HCT116 (cell line): ENCODE measurements at regions not wholly inside any gene's neighbourhood (a gene's known extent, or its start where the extent isn't known, plus 50 kb on each side); places are given as distances from the start of the nearest gene placed in this dataset.

Source experiments
- ATAC-seq: fragments of 200-7000 bp; cut with Tn5 transposase; 2 replicates; pipeline ENCODE4 v1.9.1; 2020; ENCODE audit warnings: mild to moderate bottlenecking, moderate library complexity
- BruUV-seq: library from RNA; stranded (reverse); fragments of 400-500 nt; replicated peaks from 2 replicates; lab custom pipeline; 2021; lab: Mats Ljungman, UMichigan
- CTCF ChIA-PET: fragments of 300-600 bp; sonication (Branson Sonifier 250); formaldehyde crosslinking; loops from one replicate; lab custom pipeline; 2021; ENCODE audit warnings: antibody characterized with exemption; lab: Charles Lee
- POLR2A ChIA-PET: fragments of 300-600, 350-600 bp; sonication (Branson Sonifier 250); formaldehyde crosslinking; loops from one replicate; lab custom pipeline; 2021; ENCODE audit warnings: antibody characterized with exemption; lab: Charles Lee
- RAD21 ChIA-PET, 2 experiments: fragments of 300-600 bp; sonication (Branson Sonifier 250); formaldehyde crosslinking; loops; one replicate each; lab custom pipeline; 2023; ENCODE audit warnings: low total read pairs in 2 of 2; ENCODE audit not compliant: uncharacterized antibody in 2 of 2, unreplicated experiment in 2 of 2, low non-redundant PET in 1 of 2; lab: Charles Lee
- DNase-seq: peaks from one replicate; pipeline ENCODE4 v3.0.0-alpha.2; 2010; ENCODE audit warnings: low read depth, low spot score
- H2AFZ ChIP-seq: fragments of 200-600 bp; shearing (Covaris generic), sonication (generic); 2 replicates; pipeline ENCODE4 v1.6.1; 2017; ENCODE audit warnings: low read depth, mixed run types, mixed read lengths, antibody characterized with exemption, low read length; ENCODE audit not compliant: poor library complexity, severe bottlenecking
- H3K27ac ChIP-seq: 2 replicates; pipeline ENCODE4 v1.5.1; 2012; ENCODE audit warnings: low read depth, low read length
- H3K27me3 ChIP-seq: fragments of 200-600 bp; sonication (generic); 2 replicates; pipeline ENCODE4 v1.6.1; 2016; ENCODE audit warnings: mixed run types, low read length, mixed read lengths; ENCODE audit not compliant: insufficient read depth
- H3K36me3 ChIP-seq, 2 experiments: fragments of 200-500 bp in 1 of 2; fragments of 200-600 bp in 1 of 2; sonication (Bioruptor generic) in 1 of 2; sonication (generic) in 1 of 2; 2 replicates each; pipeline versions ENCODE4 v1.5.1 to v1.6.1; 2014 to 2016; ENCODE audit warnings: low read length in 2 of 2, inconsistent platforms in 1 of 2, mixed read lengths in 1 of 2, mixed run types in 1 of 2; ENCODE audit not compliant: insufficient read depth in 2 of 2, control insufficient read depth in 1 of 2
- H3K4me1 ChIP-seq, 2 experiments: fragments of 200-600 bp in 1 of 2; sonication (generic) in 1 of 2; 2 replicates each; pipeline versions ENCODE4 v1.5.1 to v1.6.1; 2012 to 2017; ENCODE audit warnings: low read length in 2 of 2, inconsistent platforms in 1 of 2, mild to moderate bottlenecking in 1 of 2, mixed read lengths in 1 of 2, mixed run types in 1 of 2, moderate library complexity in 1 of 2; ENCODE audit not compliant: insufficient read depth in 2 of 2, control insufficient read depth in 1 of 2
- H3K4me2 ChIP-seq: fragments of 200-600 bp; sonication (generic); 2 replicates; pipeline ENCODE4 v1.6.1; 2017; ENCODE audit warnings: mixed run types, low read length, mixed read lengths
- H3K4me3 ChIP-seq, 2 experiments: fragments of 200-600 bp in 1 of 2; sonication (generic) in 1 of 2; replicated peaks in 1 of 2; 2 replicates each; pipeline ENCODE4 v1.5.1; 2011 to 2016; ENCODE audit warnings: low read length in 2 of 2, control low read depth in 1 of 2, low read depth in 1 of 2, mild to moderate bottlenecking in 1 of 2, mixed read lengths in 1 of 2, mixed run types in 1 of 2
- H3K79me2 ChIP-seq: fragments of 200-600 bp; sonication (generic); 2 replicates; pipeline ENCODE4 v1.6.1; 2017; ENCODE audit warnings: mild to moderate bottlenecking, mixed run types, low read length, moderate library complexity, mixed read lengths; ENCODE audit not compliant: insufficient read depth
- H3K9ac ChIP-seq: fragments of 200-600 bp; sonication (generic); 2 replicates; pipeline ENCODE4 v1.6.1; 2016; ENCODE audit warnings: low read length, mixed read lengths
- H3K9me2 ChIP-seq: fragments of 200-600 bp; sonication (generic), shearing (Covaris generic); 2 replicates; pipeline ENCODE4 v1.6.1; 2017; ENCODE audit warnings: mixed run types, mild to moderate bottlenecking, moderate library complexity; ENCODE audit not compliant: insufficient read depth
- H3K9me3 ChIP-seq, 2 experiments: fragments of 200-500 bp in 1 of 2; fragments of 200-600 bp in 1 of 2; sonication (Bioruptor generic) in 1 of 2; sonication (generic) in 1 of 2; 2 replicates each; pipeline ENCODE4 v1.6.1; 2014 to 2017; ENCODE audit warnings: low read length in 2 of 2, mixed read lengths in 2 of 2, inconsistent platforms in 1 of 2, low read depth in 1 of 2, mild to moderate bottlenecking in 1 of 2, mixed run types in 1 of 2, moderate library complexity in 1 of 2; ENCODE audit not compliant: control insufficient read depth in 1 of 2, insufficient read depth in 1 of 2
- H4K20me1 ChIP-seq: fragments of 200-600 bp; sonication (generic), shearing (Covaris generic); 2 replicates; pipeline ENCODE4 v1.6.1; 2017; ENCODE audit warnings: mixed run types, mild to moderate bottlenecking, moderate library complexity; ENCODE audit not compliant: insufficient read depth
- CEBPB ChIP-seq: IDR thresholded peaks from 2 replicates; pipeline ENCODE4 v1.6.1; 2012; ENCODE audit warnings: low read depth
- EGR1 ChIP-seq: IDR thresholded peaks from 2 replicates; pipeline ENCODE4 v1.6.1; 2012; ENCODE audit warnings: low read depth
- EZH2 ChIP-seq: fragments of 200-600 bp; sonication (generic); IDR thresholded peaks from 2 replicates; pipeline ENCODE4 v1.6.1; 2017; ENCODE audit warnings: antibody characterized with exemption, mixed run types
- FOSL1 ChIP-seq: IDR thresholded peaks from 2 replicates; pipeline ENCODE4 v1.6.1; 2012; ENCODE audit warnings: low read depth
- TCF7L2 ChIP-seq: IDR thresholded peaks from 2 replicates; pipeline ENCODE4 v1.7.0; 2011; ENCODE audit warnings: borderline replicate concordance, inconsistent platforms; ENCODE audit not compliant: insufficient read depth, insufficient read length; ENCODE audit errors: extremely low read depth
- intact Hi-C: fragments of 100-400 bp; cut with micrococcal nuclease; formaldehyde crosslinking; loops from 2 replicates; pipeline ENCODE4 v1.10.0; 2022
- TF ChIP-seq, protein P1 (sequence below): IDR thresholded peaks from 2 replicates; pipeline ENCODE4 v1.6.1; 2012; ENCODE audit warnings: low read depth
- TF ChIP-seq, protein P2 (sequence below), 3 experiments: fragments of 200-600 bp in 1 of 3; sonication (generic) in 1 of 3; IDR thresholded peaks in 2 of 3; conservative IDR thresholded peaks in 1 of 3; 2 replicates each; pipeline ENCODE4 v1.5.1; 2012 to 2017; ENCODE audit warnings: low read depth in 2 of 3, low read length in 2 of 3, antibody characterized with exemption in 1 of 3, borderline replicate concordance in 1 of 3, control low read depth in 1 of 3, mild to moderate bottlenecking in 1 of 3, mixed read lengths in 1 of 3, mixed run types in 1 of 3, moderate library complexity in 1 of 3; ENCODE audit not compliant: insufficient read depth in 1 of 3

DNA sequence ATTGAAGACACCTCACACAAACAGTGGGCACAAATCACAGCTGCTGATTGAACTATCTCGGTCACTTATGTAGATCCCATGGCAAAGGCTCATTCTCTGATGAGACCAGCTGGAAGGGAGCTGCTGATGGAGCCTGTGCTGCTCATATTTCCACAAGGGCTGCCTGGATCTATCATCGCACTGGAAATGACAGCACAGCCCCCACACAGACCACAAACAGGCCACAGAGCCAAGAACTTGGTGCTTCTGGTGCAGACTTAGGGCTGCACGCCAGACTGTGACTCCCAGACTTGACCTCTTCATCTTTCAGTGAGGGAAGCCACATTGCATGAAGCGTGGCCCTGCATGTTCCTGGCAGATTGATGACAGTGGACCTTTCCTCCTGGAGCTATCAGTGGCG lies 197.6 kb downstream of the MINAR1 start:
- H3K79me2 ChIP-seq = no peaks in the 10 kb centered on the region
- no TSS peak for BruUV-seq

More for the DNA sequence above, 197.6 kb downstream of the MINAR1 start:
- no peaks in the 10 kb centered on the region for H3K36me3 ChIP-seq
- H3K4me3 ChIP-seq = no peak overlapping the region
- H3K4me1 ChIP-seq = no peaks in the 10 kb centered on the region
- no peaks in the 10 kb centered on the region for H3K9me2 ChIP-seq
- ChIA-PET POLR2A (no interaction called here), CTCF (interaction anchor here (1.2 kb wide), 1 partner anchor 34 kb away, joined by 4 read pairs; no protein-coding TSS in a partner anchor), RAD21 (no interaction called here)
- peaks cover 29% of the 10 kb centered on the region for H3K27me3 ChIP-seq
- no peak overlapping the region for H3K4me2 ChIP-seq
- no peak overlapping the region for H2AFZ ChIP-seq
- H3K9me3 ChIP-seq = no peaks in the 10 kb centered on the region
- H3K9ac ChIP-seq = no peak overlapping the region
- intact Hi-C loops = no loop called here
- DNase-seq = no peak
- no peak for ATAC-seq
- TF ChIP-seq FOSL1 = no peak
- TF ChIP-seq, protein P1, sequence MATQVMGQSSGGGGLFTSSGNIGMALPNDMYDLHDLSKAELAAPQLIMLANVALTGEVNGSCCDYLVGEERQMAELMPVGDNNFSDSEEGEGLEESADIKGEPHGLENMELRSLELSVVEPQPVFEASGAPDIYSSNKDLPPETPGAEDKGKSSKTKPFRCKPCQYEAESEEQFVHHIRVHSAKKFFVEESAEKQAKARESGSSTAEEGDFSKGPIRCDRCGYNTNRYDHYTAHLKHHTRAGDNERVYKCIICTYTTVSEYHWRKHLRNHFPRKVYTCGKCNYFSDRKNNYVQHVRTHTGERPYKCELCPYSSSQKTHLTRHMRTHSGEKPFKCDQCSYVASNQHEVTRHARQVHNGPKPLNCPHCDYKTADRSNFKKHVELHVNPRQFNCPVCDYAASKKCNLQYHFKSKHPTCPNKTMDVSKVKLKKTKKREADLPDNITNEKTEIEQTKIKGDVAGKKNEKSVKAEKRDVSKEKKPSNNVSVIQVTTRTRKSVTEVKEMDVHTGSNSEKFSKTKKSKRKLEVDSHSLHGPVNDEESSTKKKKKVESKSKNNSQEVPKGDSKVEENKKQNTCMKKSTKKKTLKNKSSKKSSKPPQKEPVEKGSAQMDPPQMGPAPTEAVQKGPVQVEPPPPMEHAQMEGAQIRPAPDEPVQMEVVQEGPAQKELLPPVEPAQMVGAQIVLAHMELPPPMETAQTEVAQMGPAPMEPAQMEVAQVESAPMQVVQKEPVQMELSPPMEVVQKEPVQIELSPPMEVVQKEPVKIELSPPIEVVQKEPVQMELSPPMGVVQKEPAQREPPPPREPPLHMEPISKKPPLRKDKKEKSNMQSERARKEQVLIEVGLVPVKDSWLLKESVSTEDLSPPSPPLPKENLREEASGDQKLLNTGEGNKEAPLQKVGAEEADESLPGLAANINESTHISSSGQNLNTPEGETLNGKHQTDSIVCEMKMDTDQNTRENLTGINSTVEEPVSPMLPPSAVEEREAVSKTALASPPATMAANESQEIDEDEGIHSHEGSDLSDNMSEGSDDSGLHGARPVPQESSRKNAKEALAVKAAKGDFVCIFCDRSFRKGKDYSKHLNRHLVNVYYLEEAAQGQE = no peak
- TF ChIP-seq EGR1 = no peak
- TF ChIP-seq TCF7L2 = no peak
- no peak for TF ChIP-seq EZH2
- TF ChIP-seq, protein P2, sequence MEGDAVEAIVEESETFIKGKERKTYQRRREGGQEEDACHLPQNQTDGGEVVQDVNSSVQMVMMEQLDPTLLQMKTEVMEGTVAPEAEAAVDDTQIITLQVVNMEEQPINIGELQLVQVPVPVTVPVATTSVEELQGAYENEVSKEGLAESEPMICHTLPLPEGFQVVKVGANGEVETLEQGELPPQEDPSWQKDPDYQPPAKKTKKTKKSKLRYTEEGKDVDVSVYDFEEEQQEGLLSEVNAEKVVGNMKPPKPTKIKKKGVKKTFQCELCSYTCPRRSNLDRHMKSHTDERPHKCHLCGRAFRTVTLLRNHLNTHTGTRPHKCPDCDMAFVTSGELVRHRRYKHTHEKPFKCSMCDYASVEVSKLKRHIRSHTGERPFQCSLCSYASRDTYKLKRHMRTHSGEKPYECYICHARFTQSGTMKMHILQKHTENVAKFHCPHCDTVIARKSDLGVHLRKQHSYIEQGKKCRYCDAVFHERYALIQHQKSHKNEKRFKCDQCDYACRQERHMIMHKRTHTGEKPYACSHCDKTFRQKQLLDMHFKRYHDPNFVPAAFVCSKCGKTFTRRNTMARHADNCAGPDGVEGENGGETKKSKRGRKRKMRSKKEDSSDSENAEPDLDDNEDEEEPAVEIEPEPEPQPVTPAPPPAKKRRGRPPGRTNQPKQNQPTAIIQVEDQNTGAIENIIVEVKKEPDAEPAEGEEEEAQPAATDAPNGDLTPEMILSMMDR (IDR thresholded peaks at IDR 0.05 in 2 of 3, conservative IDR thresholded peaks at IDR 0.05 in 1 of 3; ENCODE audit: borderline replicate concordance in 1 of 3, insufficient read depth in 1 of 3, low read depth in 2 of 3, low read length in 2 of 3) = no peak
- no peak for TF ChIP-seq CEBPB
- no peaks in the 10 kb centered on the region for H4K20me1 ChIP-seq
- H3K27ac ChIP-seq = no peak overlapping the region
